Stimulated activated CD8-positive, alpha-beta memory T cell treated with anti-CD3 and anti-CD28 coated beads, Interleukin-15, amount 100 ng/mL, for 24 hours (primary cell): ENCODE measurements at regions not wholly inside any gene's neighbourhood (a gene's known extent, or its start where the extent isn't known, plus 50 kb on each side); places are given as distances from the start of the nearest gene placed in this dataset.
"Not testable (repeated sequence)": the region's sequence is repeated elsewhere in the genome, so short reads cannot be mapped to it uniquely, and the experiment has no call there.

ENCODE experiments used
- DNase-seq: peaks from one replicate; pipeline ENCODE4 v3.0.0-alpha.2; 2020; ENCODE audit warnings: low read depth

DNA sequence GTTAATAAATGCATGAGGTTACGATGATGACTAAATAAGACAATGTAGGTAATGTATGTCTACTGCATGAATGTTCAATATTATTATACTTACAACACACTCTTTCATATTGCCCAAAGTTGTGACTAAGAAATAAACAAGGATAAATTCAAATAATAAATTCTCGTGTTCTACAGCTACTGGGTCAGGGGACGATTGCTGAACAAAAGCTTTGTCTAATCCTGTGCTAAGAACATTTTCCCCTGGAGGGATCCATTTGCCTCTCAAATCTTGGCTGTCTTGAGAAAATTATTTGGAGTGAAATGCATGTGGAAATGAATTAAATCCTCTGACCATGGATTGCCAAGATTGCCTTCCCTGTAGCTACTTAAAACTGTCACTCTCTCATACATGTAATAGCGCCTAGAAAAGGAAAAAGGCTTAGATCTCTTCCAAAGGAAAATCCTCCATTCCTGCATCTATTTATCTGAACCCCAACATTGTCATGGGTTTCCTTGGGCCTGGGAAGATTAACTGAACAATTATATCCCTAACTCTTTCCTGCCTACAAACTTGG, 893.8 kb upstream of the ACO1 start:
- DNase-seq = no peak

DNA sequence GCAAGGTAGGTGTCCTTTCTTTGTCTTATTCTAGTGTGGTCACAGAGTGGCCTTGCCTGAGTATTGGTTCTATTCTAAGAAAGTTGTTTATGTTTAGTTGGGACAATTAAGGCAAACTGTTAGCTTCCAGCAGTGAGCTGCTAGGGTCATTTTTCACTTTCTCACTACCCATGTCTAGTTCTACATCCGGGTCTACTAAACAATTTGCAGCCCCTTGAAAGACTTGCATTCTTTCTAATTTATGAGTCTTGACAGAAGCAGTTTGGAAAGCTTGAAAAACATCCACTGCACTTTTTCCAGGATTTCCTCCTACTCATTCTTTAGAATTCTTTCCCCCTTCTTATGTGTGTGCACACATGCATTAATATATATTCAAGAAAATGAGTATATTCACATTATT, 892.2 kb upstream of the ACO1 start:
- DNase-seq = no peak

DNA sequence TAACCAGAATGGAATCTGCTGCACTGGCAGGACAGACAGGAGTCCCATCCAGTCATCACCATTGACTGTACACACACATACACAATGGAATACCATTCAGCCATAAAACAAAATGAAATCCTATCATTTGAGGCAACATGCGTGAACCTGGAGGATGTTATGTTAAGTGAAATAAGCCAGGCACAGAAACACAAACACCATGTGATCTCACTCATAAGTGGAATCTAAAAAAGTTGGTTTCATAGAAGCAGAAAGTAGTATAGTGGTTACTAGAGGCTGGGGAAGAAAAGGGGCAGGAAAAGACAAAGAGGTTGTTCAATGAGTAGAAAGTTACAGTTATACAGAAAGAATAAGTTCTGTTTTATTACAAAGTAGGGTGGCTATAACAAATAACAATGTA, 884.0 kb upstream of the ACO1 start:
- DNase-seq = no peak

DNA sequence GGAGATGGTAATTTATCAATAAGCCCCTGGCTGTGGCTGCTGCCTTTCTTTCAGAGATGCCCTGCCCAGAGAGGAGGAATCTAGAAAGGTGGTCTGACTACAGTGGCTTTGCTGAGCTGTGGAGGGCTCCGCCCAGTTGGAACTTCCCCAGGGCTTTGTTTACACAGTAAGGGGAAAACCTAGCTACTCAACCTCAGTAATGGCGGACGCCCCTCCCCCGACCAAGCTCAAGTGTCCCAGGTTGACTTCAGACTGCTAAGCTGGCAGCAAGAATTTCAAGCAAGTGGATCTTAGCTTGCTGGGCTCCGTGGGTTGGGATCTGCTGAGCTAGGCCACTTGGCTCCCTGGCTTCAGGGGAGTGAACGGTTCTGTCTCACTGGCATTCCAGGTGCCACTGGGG, 865.4 kb upstream of the ACO1 start:
- DNase-seq = no peak

DNA sequence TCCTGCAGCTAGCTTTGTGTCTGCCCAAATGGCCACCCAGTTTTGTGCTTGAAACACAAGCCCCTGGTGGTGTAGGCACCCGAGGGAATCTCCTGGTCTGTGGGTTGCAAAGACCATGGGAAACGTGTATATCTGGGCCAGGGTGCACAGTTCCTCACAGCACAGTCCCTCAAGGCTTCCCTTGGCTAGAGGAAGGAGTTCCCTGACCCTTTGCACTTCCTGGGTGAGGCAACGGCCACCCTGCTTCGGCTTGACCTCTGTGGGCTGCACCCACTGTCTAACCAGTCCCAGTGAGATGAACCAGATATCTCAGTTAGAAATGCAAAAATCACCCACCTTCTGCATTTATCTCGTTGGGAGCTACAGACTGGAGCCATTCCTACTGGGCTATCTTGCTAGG, 865.0 kb upstream of the ACO1 start:
- DNase-seq = no peak

DNA sequence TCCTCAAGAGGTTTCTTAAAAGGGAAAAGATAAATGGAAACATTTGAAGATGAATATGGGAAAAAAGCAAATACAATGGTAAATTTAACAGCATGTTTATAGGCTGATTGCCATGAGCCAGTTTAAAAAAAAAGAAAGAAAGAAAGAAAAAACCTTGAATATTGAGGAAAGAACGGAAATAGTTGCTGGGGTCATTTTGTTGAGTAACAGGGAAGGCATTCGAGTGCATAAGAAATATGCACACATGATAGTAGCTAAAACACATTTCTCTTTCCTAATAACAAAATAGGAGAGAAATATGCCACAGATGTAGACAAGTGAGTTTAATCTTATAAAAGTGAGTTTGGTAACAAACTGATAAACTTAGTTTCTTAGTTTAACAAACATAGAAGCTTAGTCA, 864.6 kb upstream of the ACO1 start:
- no peak for DNase-seq

DNA sequence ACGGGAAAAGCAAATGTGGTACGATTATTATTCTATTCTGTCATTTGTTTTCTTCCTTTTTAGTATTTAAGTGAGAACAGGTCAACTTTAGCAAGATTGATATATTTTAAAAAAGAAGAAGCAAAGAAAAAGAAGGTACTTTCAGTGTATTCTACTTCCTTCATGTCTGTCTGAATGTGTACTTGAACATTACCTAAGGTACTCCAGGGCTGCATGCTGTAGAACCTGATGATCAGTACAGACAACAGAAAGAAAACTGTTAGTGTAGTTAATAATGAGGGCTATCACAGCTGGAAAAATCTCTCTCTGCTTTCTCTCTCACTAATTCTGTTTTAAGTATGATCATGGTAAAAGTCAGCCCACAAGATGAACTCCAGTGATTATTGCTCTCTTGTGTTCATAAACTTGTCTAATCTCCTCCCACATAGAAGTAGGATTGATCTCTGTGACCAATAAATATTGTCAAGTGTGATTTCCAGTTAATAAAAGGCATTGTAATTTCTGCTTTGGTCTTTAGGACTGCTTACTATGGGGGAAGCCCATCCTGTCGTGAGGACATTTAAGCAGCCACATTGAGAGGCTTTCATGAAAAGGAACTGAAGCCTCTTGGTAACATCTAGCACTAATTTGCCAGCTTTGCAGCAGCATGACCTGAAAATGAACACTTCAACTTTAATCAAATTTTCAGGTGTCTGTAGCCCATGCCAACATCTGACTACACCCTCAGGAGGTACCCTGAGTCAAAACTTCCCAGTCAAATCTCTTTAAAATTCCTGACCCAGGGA, 864.0 kb upstream of the ACO1 start:
- DNase-seq = no peak

DNA sequence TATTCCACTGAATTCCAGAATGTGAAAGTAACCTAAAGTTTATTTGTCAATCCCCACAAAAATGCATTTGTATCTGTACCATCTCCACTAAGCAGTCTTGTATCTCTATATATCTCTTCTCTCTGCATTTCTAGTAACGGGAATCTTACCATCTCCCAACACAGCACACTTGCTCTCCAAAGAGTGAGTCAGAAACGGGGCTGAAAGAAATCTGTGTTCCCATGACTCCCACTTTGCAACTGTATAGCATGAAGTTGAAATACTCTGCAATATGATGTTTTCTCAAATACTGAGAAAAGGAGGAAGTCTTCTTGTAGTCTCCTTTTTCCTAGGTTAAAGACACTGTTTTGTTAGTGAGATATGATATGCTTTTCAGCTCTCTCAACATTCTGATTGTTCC, 848.8 kb upstream of the ACO1 start:
- DNase-seq = no peak

DNA sequence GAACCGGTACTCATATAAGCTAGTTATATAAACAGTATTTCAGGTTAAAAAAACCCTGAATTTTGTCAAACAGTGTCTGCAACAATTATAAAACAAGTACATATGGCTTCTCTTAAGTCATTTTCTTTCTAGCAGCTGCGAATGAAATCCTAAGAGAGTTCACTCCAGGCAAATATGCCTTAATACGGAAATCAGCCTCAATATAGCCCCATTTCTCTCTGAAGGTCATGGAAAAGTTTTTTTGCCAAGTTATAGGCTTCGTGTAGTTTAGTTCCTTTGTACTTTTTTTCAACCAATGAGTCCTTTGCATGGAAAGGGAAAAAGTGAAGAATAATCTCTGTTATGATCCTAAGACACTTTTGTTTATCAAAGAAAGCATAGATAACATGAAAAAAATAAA, 848.0 kb upstream of the ACO1 start:
- DNase-seq = no peak

DNA sequence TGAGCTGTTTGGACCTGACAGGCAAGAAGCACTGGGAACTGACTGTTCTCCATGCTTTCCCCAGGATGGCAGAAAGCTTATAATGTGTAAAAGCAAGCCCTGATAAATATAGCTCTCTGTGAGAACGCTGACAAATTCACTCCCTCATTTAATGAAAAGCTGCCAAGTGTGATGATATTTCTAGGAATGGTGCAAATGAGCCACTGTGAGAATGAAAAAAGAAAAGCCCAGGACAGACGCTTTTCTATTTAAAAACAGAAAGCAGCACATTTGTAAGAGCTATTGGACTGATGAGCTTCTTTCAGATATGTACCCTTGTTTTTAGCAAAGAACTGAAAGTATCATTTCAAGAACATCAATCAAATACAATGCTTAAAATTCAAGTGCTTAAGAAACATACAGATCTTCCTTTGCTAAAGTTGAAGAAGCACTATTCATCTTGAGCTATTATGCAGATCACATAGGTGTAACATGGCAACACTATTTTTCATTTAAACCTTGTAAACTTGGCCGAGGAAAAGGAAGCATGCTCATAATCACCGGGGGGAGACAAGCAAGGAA, 842.6 kb upstream of the ACO1 start:
- DNase-seq = no peak

DNA sequence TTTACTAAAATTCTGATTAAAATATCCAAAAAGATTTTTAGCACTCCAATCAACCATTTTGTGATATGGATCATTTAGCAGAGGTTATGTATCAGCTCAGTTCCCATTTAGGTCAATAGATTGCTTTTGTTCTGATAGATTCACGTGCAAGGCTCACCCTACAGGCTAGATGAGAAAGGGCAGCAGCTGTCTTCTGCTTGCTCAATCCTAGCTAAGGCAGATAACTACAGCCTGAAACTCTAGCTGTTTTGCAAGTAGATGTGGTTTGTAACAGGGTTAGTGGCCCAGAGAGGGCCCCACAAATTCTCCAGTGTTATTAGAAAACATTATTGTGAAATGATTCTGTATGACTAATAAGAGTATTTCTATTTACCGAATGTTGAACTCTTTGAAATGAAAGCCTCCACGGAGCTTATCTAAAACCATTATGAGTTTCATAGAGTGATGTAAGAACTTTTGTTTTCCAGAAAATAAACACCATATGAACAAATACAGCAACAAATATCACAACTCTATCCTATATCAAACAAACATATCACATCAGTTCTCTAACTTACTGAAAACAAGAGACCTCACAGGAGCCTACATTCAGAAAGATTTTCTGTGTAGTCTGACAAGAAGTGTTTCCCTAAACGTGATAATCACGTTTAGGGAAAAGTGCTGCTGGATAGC, 841.9 kb upstream of the ACO1 start:
- DNase-seq = no peak

DNA sequence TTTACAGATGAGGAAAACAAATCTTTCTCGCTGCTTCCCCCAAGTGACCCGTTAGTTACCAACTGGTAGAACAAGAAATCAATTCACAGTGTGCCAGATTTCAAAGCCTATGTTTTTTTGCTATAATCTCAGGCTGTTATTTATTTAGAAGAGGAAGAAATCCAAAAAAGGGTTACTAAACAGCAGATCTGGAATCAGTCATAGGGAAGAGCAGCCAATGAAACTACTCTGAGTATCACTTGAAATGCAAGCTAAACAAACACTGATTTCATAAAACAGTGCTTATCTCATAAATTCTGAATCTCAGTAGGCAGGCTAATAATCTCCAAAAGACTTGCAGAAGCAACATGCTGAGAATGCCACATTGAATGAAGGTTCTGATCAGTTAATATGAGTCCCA, 829.5 kb upstream of the ACO1 start:
- no peak for DNase-seq

DNA sequence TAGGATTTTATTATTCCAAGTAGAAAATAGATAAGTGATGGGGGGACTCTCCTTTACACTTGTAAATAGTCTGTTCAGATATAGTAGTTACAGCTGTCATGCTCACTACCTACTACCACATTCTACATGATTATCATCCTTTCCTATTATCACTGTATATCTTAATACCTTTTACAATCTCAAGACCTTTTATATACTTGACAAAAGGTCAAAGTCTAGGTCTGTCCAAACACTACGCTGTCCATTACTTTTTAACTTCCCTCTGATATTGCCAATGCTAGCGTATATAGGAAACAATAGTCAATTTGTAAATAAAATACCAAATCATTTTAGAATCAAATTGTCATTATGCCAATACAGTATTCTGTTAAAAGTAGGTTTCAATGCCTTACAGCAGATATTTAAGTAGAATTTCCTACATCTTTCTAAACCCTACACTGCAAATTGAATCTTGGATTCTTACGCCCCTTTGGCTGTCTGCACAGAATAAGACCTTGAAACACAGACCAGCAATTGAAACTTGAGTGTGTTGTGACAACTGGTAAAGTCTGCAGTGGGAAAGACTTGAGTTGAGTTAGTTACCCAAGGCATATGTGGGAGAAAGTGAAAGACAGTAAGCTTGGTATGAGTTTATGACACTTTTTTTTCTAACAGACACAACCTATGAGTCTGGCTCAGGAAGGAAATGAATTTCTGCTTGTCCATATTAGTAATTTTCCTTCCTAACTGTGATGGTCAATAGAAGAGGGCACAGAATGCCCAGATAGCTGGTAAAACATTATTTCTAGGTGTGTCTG, 827.6 kb upstream of the ACO1 start:
- DNase-seq = no peak

DNA sequence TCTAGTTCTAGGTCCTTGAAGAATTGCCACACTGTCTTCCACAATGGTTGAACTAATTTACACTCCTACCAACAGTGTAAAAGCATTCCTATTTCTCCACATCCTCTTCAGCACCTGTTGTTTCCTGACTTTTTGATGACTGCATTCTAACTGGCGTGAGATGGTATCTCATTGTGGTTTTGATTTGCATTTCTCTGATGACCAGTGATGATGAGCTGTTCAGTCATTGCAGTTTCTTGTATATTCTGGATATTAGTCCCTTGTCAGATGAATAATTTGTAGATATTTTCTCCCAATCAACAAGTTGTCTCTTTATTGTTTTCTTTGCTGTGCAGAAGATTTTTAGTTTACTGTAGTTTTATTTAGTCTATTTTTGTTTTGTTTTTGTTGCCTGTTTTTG, 812.3 kb upstream of the ACO1 start:
- DNase-seq = not testable (repeated sequence)

DNA sequence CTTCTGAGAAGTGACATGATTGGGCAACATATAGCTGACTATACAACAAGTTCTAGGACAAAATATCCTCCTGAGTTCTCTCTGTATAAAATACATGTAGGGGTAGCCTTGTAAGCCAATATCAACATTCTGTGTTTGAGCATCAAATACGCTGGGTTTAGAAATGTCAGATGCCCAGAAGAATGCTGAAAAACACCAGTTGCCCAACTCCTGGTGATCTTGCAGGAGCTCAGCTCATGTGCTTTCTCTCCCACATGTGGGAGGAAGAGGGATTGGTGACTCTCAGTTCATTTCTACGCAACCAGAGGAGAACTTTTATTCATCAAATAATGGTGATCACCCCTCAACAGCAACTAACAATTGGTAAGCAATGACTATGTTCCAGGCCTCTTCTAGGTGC, 810.9 kb upstream of the ACO1 start:
- DNase-seq = no peak

DNA sequence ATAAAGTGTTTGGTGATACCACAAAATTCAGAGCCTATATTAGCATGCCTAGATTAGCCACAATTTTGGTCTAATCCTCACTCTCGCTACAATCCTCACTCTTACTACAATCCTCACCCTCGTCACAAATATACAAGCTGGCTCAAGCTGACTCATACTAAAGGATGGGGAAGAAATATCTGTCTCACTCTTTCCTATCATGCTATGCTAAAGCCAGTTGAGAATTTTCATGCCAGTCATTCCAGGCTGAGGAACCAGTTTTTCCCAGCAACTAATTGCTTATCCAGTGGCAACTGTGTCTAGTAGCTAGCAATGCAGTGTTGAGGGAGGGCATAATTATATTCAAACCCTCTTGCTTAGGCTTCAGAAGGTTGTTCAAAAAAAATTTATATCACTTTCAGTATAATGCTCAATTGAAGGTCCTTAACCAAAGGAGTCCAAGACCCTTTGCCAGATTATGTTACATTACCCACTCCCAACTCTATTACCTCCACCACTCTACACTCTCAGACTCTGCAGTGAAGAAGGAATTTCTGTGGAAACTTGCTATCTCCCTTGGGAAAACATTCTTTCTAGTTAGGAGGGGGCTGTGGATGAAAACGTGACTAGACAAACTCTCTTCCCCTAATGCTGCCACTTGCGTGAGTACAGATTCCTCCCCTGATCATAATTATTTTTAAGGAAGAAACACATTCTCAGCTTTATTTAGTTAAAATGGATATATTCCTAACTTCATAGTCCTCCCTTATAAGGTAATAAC, 810.3 kb upstream of the ACO1 start:
- no peak for DNase-seq

DNA sequence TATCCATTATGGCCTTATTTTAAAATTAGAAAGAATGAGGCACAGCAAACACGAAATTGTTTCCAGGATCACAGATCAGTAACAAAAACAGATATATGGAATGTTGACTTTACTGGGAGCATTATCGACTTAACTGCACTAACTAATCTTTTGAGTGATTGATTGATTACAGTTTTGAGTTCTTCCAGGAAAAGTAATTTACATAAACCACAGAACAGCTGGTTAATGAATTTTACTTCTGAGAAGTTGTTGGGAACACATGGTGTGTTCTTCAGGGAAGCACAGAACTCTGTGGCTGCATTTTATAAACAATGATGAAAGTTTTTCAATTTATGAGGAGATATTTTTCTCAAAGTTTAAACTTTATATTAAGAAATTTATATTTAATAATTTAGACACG, 802.4 kb upstream of the ACO1 start:
- DNase-seq = no peak

DNA sequence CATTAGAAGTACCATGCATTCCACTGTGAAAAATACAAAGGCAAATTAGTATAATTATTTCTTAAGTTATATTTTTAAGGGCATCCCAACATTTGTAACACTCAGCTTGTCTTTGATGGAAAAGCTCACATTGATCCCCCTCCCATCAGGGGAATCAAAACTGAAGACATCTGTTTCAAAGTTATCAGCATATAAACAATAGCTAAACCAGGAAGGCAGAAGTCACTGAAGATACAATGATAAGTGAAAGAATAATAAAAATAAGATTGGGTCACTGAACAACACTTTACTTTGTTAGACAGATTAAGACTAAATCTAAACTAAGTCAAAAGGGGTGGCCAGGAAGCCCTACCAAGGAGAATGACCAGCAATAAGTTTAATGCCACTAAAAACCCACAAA, 801.9 kb upstream of the ACO1 start:
- no peak for DNase-seq

DNA sequence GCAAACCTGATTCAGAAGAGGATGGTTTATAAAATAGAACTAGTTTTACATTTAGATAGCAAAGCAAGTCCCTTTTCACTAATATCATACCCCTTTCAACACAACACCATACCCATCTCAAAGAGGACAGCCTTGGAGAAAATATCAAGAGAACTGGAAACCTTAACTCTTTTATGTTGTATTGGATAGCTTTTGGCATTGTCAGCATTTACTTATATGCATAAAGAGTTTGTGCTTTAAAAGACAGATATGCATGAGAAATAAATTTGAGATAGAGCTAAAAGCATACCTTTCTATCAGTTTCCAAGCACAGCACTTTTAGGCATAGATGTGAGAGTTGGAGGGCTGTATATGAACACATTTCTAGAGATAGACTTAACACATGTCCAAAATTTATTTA, 799.3 kb upstream of the ACO1 start:
- no peak for DNase-seq

DNA sequence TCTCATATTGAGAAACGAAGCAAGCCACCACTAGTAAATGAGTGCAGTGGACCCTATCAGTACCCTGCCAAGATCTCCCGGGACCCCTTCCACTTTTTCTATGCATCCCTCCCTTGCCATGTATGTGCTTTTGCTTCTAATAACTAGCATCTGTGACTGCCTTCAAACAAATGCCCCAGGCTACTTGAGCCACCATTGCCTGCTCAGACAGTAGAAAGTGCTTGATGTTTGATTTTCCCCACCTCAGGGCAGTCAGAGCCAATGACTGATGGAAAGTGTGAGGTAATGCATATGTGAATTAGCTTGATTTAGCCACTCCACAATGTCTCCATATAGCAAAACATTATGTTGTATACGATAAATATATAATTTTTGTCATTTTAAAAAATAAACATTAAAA, 797.3 kb upstream of the ACO1 start:
- no peak for DNase-seq

DNA sequence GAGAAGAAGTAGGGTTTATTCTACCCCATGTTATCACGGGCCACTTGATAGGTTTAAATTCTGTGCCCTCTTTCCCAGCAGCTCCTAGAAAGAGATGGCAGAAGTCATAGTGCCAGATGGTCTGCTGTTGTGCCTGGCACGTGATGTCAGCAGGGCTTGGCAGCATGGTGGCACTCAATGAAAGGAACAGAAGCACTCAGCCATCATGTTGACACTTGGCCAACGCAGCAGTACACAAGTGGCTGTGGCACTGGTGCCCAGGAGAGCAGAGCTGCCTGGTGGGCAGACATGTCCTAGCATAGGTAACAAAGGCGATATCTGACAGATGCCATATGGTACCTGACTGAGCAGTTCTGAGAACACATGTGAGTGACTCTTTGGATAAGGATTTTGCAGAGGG, 796.4 kb upstream of the ACO1 start:
- DNase-seq = no peak

DNA sequence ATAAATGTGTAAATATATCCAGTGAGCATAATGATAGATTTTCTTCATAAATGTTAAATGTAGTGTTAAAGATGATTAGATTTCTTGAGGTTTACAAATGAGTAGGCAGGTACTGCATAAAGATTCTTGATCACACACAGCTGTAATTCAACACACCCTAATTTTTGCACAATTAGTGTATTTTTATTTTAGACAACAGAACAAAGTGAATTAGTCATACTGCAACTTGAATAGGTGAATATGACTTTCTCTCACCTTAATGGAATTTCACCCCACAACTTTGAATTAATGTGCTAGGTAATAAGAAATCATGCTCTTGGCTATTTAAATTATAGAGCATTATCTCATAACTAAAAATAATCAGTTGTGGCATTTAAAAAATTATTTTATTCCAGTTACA, 795.7 kb upstream of the ACO1 start:
- DNase-seq = no peak
